ENCODE measurements at regions not wholly inside any gene's neighbourhood (a gene's known extent, or its start where the extent isn't known, plus 50 kb on each side); places are given as distances from the start of the nearest gene placed in this dataset.
"Not testable (repeated sequence)": the region's sequence is repeated elsewhere in the genome, so short reads cannot be mapped to it uniquely, and the experiment has no call there.

DNA sequence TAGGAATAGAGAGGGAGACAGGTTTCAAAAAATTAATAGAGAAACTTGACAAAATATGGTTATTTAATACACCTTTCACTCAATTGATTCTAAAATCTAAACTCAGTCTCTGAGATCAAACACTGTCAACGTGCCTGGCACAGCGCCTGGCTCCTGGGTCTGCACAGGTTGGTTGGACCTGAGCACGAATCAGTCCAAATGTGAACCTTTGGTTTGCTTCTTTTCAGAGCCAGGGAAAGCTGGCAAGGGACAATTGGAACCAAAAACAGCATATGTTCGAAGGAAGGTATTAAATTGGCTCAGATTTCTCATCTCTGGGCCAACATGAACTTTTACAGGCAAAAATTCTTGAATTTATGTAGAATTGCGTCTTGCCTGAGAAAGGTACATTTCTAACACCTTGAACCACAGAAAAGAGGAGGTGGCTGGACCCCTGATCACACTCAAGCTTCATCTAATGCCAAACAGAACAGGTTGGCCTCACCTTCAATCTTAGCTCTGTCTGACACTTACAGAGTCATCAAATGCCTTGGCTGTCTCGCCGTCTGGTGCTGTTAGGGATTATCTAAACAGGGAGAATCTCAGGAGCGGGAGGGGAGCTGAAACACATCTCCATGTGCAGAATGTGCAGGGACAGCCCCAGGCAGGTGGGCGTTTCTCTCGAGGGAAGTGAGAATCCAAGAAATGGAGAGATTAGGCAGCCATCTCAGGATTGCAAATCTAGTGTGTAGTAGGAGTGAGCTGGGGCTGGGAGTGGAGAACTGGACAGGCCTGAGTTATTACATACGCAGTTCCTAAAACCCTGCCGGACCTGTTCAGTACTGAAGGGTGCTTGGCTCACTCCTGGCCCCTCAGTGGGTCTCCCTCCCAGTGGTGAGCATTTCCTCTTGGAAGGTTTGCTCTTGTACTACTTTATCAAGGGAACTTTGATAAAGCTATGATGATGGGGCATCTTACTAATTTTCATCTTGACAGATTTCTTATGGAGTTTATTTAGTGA is 442.2 kb upstream of the B3GAT1 start:
- DNase-seq (ENCODE audit: low read depth in 4 of 4, low spot score in 3 of 4), result no peak

DNA sequence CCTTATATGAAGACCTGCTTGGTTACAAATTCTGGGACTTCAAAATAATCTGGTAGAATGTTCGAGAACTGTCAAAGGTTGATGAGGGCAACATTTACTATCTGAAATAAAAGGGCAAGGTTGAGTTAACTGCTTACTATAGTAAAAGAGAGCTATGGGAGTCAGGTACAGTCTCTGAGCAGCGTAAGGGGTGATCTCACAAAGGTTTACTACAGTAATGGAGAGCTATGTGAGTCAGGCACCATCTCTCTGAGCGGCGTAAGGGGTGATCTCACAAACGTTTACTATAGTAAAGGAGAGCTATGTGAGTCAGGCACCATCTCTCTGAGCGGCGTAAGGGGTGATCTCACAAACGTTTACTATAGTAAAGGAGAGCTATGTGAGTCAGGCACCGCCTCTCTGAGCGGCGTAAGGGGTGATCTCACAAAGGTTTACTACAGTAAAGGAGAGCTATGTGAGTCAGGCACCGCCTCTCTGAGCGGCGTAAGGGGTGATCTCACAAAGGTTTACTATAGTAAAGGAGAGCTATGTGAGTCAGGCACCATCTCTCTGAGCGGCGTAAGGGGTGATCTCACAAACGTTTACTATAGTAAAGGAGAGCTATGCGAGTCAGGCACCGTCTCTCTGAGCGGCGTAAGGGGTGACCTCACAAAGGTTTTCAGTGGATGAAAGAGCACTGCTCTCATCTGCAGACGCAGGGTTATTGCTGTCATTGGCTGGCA is 439.6 kb upstream of the B3GAT1 start:
- peak in 1 of 4 donors; percentile 82 for DNase-seq (ENCODE audit: low read depth in 4 of 4, low spot score in 3 of 4)

DNA sequence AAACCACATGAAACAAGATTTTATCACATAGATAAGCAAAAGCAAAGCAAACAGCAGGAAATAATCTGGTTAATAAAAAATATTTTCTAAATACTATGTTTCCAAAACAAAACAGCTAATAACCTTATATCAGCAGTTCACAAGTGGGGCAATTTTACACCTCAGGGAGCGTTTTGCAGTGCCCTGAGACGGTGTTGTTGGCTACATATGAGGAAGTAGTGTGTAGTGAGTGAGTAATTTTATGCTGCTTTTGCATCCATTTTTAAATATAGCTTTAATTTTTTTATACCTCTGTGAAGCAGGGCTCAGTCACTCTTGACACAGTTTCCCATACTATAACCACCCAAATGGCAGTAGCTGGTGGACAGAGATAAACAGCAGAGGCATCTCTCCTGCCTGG is 438.5 kb upstream of the B3GAT1 start:
- no peak for DNase-seq (ENCODE audit: low read depth in 4 of 4, low spot score in 3 of 4)

DNA sequence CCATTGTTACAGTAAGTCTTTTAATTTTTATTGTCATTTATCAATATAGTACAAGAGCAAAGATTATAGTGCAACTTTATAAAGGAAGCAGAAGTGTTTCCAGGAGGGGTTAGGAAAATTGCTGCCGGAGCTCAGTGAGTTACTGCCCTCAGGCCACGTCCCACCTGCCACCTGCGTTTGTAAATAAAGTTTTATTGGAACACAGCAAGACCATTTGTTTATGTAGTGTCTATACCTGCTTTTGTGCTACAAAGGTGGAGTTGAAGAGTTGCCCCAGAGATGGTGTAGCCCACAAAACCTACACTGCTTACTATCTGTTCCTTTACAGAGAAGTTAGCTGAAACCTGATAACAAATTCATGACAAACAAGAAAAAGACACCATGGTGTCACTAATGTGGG is 437.8 kb upstream of the B3GAT1 start:
- DNase-seq (ENCODE audit: low read depth in 4 of 4, low spot score in 3 of 4), result no peak

DNA sequence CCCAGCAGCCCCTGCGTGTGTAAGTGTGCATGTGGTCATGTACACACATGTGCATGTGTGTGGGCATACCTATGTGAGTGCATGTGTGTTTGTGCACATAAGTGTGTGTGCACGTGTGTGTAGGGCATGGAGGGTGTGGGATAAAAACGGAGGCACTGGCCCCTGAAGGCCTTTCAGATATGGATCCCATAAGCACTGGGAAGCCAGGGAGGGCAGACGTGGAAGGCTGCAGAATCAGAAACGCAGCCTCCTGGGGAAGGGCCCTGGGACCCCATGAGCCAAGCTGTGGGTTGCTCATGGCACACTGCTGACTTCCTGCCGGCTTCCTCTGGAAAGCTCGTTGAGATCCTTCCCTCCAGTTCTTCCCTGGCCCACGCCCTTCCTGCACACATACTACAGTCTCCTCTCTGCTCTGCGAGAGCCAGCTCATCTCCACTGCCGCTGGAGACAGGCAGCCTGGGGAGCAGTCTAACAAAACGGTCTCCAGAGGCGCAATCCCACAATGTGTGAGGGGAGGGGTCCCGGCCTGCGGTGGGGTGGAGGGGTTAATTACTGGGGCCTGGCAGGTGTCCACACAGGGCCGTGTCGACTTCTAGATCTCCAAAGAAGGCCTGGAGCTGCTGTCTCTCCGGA is 435.2 kb upstream of the B3GAT1 start:
- no peak for DNase-seq (ENCODE audit: low read depth in 4 of 4, low spot score in 3 of 4)

DNA sequence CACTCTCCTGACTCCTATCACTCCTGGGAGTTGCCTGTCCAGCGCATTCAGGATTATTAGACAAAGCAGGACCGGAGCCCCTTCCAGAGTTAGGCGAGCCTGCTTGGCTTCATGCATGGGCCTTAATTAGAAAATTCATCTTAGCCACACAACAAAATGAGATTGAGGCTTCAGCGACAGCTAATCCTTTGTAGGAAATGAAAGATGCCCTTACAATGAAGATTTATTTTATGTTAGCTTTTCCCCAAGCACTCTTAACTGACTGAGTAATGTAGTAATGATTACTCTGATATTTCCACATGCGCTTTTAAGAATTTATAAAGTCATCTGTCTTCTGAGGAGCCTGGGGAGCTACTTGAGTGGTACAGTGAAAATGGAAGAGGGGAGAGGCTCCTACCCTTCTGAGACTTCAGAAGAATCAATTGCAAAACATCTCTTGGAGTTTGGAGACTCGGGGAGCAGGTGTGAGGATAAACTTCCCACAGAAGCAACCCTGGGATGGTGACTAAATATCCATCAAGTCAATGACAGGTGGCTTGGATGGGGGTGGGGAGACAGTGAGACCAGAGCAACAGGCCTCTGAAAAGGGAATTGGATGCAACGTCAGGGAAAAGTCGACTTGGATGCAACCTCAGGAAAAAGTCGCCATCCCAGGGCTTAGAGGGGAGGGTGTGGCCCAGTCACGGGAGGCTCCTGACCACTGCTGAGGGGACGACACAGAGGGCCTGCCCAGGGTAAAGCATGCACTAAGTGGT is 434.5 kb upstream of the B3GAT1 start:
- no peak for DNase-seq (ENCODE audit: low read depth in 4 of 4, low spot score in 3 of 4)

DNA sequence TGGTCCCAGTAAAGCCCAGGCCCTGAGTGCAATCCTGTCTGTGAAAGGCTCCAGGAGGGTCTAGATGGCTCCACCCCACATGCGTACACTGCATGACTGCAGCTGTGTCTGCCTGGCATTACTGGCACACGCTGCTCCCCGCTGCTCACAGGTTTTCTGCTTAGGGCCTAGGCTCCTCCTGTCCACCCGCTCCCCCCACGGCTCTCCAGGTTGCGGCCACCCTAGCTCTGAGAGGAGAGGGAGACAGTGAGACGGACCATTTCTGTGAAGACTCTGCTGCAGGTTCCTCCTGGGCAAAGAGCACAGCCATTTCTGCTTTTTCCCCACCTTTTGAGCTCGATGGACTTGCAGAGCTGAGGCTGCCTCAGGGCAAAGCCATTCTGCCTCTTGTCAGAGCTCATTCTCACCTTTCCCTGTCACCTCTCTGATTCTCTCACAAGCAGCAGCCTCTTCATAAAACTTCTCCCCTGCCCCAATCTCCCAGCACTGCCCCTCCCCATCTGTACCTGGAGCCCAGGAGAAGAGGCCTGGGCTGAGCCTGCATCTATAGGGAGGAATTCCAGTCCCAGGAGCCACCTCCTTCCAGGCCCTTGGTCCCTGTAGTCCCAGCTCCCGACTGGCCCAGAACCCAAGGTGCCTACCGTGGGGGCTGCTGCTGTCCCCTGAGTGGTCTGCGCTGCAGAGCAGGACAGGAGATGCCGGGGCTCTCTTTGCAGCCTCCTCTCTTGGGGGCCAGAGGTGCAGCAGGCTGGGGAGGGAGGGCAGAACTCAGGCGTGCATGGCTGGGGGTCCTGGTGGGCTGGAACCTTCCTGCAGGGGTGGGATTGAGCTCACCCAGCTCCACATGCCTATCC is 433.7 kb upstream of the B3GAT1 start:
- DNase-seq (ENCODE audit: low read depth in 4 of 4, low spot score in 3 of 4), result no peak

DNA sequence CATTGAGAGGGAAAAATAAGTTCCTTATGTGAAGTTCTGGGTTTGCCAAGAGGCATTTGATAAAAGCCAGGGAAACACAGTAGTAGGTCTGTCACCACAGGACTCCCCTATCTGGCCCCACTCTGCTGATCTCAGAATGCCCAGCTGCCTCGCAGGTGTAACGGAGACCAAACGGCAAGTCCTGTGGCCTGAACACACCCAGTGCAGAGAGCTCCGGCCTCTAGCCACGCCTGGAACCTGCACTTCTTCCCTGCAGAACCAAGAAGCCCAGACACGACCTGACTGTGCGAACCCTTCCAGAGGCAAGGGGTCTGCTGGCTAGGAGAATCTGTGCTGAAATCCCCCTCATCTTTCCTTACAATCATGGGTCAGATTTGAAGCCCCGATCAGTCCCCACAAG is 432.8 kb upstream of the B3GAT1 start:
- no peak for DNase-seq (ENCODE audit: low read depth in 4 of 4, low spot score in 3 of 4)

DNA sequence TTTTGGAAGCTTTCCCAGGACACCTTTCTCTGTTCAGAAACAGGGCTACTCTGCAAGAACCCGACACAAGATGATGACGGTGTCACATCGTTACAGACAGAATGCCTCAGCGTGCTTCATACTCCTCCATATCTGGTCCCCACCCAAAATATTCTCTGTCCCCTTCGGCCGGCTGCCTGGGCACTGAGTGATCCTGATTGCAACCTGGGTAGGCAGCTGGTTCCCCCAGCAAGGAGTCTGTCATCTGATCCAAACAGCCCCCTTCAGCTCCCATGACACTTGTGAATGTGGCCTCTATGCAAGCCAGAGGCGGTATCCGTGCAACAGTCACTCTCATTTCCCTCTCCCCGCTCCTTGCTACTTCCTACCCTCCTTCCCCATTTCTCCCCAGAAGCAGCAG is 431.7 kb upstream of the B3GAT1 start:
- DNase-seq (ENCODE audit: low read depth in 4 of 4, low spot score in 3 of 4), result no peak

DNA sequence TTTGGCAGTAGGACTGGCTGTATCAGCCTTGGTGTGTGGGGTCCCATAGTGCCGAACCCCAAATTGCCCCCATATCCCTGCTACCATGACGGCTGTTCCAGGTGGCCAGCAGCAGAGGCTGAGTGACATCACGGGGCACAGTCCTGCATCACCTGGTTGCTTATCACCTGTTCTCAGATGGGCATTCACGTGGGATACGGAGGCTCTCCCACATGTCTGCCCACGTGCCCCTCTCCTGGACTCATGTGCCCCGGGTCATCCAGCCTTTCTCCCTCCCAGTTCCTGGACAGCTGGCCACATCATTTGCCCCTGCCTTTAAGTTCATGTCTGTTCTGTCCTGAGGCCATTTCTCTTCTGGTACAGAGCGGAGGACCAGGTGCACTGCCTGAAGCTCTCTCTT is 431.0 kb upstream of the B3GAT1 start:
- no peak for DNase-seq (ENCODE audit: low read depth in 4 of 4, low spot score in 3 of 4)

DNA sequence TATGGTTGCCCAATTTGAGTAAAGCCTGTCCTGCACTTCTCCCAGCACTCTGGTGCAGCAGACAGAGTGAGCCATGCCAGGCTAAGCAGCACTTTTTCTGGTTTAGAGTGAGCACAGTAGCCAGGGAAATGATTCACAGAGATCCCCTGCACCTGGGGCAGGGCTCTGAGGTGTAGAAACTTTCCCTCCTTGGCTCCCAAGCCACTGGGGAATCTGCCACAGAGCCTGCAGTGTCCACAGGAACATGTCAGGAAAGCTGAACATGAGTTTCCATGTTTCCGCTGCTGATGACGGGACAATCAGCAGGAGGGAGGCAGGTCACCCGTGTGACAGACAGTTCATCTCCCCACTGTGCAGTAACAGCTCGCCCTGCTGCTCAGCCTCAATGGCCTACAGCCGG is 429.9 kb upstream of the B3GAT1 start:
- no peak for DNase-seq (ENCODE audit: low read depth in 4 of 4, low spot score in 3 of 4)

DNA sequence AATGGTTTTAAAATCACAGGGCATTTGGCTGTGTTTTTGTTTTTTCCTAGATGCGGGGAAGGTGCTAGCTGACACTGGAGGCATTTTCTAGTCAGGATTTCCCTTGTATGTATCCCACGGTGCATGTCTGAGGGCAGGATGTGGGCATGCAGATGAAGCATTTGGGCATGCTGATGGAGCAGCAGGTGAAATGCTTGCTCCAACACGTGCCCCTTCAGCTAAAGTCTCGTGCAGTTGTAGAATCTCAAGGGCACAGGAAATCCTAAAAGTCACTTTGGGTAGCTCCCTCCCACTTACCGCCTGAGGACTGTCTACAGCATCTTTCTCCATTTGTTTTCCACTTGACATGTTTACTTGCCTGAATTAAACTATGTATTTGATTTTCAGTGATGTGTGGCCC is 429.4 kb upstream of the B3GAT1 start:
- no peak for DNase-seq (ENCODE audit: low read depth in 4 of 4, low spot score in 3 of 4)

DNA sequence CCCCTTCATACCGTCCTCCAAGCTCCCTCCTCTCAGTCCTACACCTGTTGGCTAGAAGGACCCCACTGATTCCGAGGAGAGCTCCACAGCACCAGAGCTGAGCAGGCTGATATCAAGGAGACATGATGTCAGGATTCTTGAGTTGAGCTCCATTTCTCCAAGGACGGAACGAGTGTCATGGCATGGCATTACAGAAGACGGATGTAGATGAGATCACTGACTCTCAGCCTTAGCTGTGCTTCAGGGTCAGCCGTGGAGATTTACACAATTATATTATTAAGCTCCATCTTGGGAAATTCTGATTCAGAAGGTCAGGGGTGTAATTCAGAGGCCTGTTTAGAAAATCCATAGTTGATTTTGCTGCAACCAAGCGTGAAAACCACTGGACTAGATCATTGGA is 428.9 kb upstream of the B3GAT1 start:
- no peak for DNase-seq (ENCODE audit: low read depth in 4 of 4, low spot score in 3 of 4)

DNA sequence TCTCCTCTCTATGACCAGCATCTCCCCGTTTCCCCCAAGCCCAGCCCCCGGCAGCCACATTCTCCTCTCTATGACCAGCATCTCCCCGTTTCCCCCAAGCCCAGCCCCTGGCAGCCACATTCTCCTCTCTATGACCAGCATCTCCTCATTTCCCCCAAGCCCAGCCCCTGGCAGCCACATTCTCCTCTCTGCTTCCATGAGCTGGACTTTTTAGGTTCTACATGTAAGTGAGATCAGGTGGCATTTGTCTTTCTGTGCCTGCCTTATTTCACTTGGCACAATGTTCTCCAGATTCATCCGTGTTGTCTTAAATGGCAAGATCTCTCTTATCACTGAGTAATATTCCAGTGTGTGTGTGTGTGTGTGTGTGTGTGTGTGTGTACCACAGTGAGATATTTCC is 428.1 kb upstream of the B3GAT1 start:
- not testable (repeated sequence) for DNase-seq (ENCODE audit: low read depth in 4 of 4, low spot score in 3 of 4)

DNA sequence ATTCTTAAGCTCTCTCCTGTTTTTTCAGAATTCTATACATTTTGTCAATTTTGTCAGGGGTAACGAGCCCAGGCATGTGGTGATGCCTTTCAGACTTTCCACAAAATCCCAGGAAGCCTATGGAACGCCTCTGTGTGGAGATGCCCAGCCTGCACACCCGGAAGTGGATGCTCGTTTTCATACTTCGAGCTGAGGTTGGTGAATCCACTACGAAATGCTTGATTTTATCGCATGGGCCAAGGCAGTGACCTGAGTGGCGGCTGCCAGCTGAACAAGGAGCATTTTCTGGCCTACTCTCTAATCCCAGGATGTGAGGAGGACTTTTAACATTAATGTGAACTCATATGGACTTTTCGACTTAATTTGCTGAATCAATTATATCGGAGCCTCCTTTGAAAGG is 426.7 kb upstream of the B3GAT1 start:
- no peak for DNase-seq (ENCODE audit: low read depth in 4 of 4, low spot score in 3 of 4)

DNA sequence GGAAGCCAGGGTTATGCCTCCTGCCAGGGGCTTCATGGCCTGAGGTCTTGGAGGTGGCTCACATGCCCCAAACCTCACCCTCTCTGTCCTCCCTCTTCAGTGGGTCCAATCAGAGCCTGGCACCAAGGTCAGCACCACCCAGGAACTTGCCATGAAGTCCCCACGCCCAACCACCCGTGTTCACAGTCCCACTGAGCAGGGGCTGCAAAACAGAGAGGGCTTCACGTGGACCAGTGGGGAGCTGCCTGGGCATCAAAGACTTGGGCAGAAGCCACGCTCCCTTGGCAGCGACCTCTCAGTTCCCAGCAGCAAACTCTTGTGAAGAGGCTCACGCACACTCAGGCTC is 425.8 kb upstream of the B3GAT1 start:
- no peak for DNase-seq (ENCODE audit: low read depth in 4 of 4, low spot score in 3 of 4)

DNA sequence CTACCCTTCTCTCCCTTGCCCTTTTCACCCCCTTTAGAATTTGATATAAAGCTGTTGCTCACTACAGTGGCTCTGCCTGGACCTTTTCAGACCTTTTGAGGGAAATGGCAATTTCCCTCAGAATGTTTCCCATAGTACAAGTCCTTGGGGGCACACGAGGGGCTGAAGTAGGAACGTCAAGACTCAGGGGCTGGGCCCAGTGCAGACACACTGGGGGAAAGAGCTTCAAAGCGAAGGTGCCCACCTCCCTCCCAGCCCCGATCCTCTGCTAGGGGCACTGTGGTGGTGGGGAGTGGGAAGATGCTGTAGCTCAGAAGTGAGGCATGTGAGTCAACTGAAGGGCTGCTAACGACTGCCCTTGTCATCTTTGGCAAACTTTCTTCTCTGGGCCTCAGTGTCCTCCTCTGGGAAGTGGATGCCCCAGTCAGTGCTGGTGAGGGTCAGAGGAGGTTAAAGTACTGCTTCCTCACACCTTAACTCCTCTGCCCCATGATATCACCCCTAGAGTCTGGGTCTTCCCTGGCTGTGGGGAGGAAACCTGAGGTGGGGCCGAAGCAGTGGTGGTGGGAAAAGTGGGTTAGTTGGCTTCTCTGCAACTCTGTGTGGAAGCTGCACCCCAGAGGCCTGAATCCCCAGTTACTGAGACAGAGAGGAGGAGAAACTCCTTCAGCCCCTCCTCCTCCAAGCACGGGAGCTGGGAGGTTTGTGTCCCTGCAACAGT is 425.3 kb upstream of the B3GAT1 start:
- no peak for DNase-seq (ENCODE audit: low read depth in 4 of 4, low spot score in 3 of 4)

DNA sequence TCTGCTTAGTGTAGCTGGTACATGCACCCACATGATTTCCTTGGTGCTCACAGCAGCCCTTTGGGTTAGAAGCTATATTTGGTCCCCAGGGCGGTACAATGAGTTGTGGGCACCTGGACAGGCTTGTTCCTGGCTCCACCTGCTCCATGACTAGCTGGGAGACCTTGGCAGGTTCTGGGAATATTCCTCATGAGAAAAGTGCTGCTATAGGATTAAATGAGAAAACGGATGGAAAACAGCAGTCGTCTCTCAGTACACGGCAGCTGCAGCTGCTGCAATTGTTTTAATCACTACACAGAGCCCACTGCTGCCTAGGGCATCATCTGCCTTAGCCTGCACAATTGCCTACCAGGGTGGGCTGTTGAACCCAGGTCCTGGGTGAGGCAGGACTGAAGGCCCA is 424.5 kb upstream of the B3GAT1 start:
- no peak for DNase-seq (ENCODE audit: low read depth in 4 of 4, low spot score in 3 of 4)

DNA sequence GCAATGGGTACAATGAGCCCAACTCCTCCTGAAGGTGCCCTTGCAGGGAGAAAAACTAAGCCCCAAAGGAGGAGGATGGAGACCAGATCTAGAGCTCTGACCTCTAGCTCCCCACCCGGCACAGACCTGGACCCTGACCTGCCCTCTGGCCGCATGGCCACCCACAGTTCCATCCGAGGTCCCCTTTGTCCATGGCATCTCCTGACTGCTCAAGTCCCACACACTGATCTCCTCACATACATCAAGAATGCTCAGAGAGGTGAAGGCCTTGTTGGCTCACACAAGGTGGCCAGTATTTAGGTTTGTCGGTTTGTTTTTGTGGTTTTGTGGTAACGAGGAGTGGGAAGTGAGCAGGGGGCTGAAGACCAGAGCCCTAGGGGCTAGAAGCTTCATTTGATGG is 423.5 kb upstream of the B3GAT1 start:
- DNase-seq (ENCODE audit: low read depth in 4 of 4, low spot score in 3 of 4), result no peak
